ENCODE measurements at regions not wholly inside any gene's neighbourhood (a gene's known extent, or its start where the extent isn't known, plus 50 kb on each side); places are given as distances from the start of the nearest gene placed in this dataset.

DNA sequence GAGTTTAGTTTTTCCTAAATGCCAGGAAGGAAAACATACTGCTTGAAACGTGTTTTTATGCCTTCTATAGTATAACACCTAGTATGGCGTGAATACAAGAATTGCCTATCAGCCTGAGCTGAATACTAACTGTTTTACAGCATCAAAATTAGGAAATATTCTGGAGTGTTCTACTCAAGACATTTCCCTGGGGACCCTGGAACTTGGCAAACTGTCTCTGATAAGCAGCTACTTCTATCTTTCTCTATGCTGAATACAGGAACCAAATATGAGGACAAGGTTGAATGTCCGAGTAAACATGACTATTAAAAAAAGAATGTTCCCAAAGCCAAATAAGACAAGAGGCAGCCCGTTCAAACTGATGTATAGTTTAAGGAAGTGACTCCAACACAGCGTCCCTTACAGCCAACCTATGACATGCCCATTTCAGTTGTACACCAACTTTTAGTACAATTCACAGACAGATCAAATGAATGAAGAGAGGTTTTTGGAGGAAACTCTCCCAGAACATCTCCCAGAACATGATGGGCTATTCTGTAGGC, 951.3 kb upstream of the ACVR2A start (continued):
- TF ChIP-seq, protein P1, sequence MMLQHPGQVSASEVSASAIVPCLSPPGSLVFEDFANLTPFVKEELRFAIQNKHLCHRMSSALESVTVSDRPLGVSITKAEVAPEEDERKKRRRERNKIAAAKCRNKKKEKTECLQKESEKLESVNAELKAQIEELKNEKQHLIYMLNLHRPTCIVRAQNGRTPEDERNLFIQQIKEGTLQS (IDR thresholded peaks at IDR 0.05): no peak
- TF ChIP-seq, protein P2, sequence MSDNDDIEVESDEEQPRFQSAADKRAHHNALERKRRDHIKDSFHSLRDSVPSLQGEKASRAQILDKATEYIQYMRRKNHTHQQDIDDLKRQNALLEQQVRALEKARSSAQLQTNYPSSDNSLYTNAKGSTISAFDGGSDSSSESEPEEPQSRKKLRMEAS (IDR thresholded peaks at IDR 0.05): no peak
- no peak for TF ChIP-seq CEBPB (IDR thresholded peaks at IDR 0.05; ENCODE audit: low read depth)
- TF ChIP-seq POLR2AphosphoS5 (IDR thresholded peaks at IDR 0.05; ENCODE audit: low read depth, low read length): no peak
- no peak for TF ChIP-seq TCF7L2 (IDR thresholded peaks at IDR 0.05; ENCODE audit: borderline replicate concordance, extremely low read depth, insufficient read depth, insufficient read length)
- no peak for TF ChIP-seq YY1 (IDR thresholded peaks at IDR 0.05; ENCODE audit: extremely low read depth, insufficient replicate concordance, low read depth, low read length)
- no peak for TF ChIP-seq ELF1 (IDR thresholded peaks at IDR 0.05; ENCODE audit: borderline replicate concordance, low read depth)

DNA sequence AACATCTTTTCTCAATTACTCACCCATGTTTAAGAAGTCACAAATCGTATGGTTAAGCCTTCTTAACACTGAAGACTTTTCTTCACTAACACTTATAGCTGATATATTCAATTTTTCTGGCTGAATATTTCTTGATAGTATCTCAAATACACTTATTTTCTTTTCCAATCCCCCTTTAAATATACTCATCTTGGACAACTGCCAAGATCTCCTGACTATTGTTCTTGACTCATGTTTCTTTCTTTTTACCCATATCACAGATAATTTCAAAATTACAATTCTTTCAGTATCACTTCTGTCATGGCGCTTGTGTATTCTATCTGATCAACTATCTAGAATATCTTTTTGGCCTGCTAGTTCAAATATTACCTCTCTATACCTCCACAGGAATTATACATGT, 954.3 kb upstream of the ACVR2A start:
- no peaks in the 10 kb centered on the region for H3K9me3 ChIP-seq (ENCODE audit: control insufficient read depth in 1 of 2, insufficient read depth in 1 of 2, low read depth in 1 of 2, low read length in 2 of 2)
- no peak overlapping the region for H2AFZ ChIP-seq (ENCODE audit: low read depth, low read length, poor library complexity, severe bottlenecking)
- CTCF ChIA-PET: no interaction called here
- H3K36me3 ChIP-seq (ENCODE audit: control insufficient read depth in 1 of 2, insufficient read depth in 2 of 2, low read length in 2 of 2): no peaks in the 10 kb centered on the region
- H3K4me3 ChIP-seq (replicated peaks in 1 of 2; ENCODE audit: low read depth in 1 of 2, low read length in 2 of 2): no peak overlapping the region
- ATAC-seq (no peak), DNase-seq (ENCODE audit: low read depth, low spot score) (no peak)
- TF ChIP-seq SRF (IDR thresholded peaks at IDR 0.05; ENCODE audit: low read depth) (no peak), EGR1 (IDR thresholded peaks at IDR 0.05; ENCODE audit: low read depth) (no peak), EZH2 (IDR thresholded peaks at IDR 0.05) (no peak), TCF7L2 (IDR thresholded peaks at IDR 0.05; ENCODE audit: borderline replicate concordance, extremely low read depth, insufficient read depth, insufficient read length) (no peak), ZFX (IDR thresholded peaks at IDR 0.05) (no peak), RAD21 (IDR thresholded peaks at IDR 0.05; ENCODE audit: low read depth) (no peak), POLR2AphosphoS5 (IDR thresholded peaks at IDR 0.05; ENCODE audit: low read depth, low read length) (no peak), ELF1 (IDR thresholded peaks at IDR 0.05; ENCODE audit: borderline replicate concordance, low read depth) (no peak), SIN3A (IDR thresholded peaks at IDR 0.05; ENCODE audit: low read depth) (no peak), ZNF274 (IDR thresholded peaks at IDR 0.05; ENCODE audit: low read depth, low read length) (no peak), JUND (IDR thresholded peaks at IDR 0.05) (no peak), CBX3 (IDR thresholded peaks at IDR 0.05; ENCODE audit: low read depth) (no peak), POLR2A (IDR thresholded peaks at IDR 0.05; ENCODE audit: borderline replicate concordance, extremely low read depth, insufficient read depth, insufficient read length) (no peak), FOSL1 (IDR thresholded peaks at IDR 0.05; ENCODE audit: low read depth) (no peak), CEBPB (IDR thresholded peaks at IDR 0.05; ENCODE audit: low read depth) (no peak), SP1 (IDR thresholded peaks at IDR 0.05; ENCODE audit: low read depth) (no peak), EZH2phosphoT487 (IDR thresholded peaks at IDR 0.05; ENCODE audit: borderline replicate concordance) (no peak)
- TF ChIP-seq, protein P3, sequence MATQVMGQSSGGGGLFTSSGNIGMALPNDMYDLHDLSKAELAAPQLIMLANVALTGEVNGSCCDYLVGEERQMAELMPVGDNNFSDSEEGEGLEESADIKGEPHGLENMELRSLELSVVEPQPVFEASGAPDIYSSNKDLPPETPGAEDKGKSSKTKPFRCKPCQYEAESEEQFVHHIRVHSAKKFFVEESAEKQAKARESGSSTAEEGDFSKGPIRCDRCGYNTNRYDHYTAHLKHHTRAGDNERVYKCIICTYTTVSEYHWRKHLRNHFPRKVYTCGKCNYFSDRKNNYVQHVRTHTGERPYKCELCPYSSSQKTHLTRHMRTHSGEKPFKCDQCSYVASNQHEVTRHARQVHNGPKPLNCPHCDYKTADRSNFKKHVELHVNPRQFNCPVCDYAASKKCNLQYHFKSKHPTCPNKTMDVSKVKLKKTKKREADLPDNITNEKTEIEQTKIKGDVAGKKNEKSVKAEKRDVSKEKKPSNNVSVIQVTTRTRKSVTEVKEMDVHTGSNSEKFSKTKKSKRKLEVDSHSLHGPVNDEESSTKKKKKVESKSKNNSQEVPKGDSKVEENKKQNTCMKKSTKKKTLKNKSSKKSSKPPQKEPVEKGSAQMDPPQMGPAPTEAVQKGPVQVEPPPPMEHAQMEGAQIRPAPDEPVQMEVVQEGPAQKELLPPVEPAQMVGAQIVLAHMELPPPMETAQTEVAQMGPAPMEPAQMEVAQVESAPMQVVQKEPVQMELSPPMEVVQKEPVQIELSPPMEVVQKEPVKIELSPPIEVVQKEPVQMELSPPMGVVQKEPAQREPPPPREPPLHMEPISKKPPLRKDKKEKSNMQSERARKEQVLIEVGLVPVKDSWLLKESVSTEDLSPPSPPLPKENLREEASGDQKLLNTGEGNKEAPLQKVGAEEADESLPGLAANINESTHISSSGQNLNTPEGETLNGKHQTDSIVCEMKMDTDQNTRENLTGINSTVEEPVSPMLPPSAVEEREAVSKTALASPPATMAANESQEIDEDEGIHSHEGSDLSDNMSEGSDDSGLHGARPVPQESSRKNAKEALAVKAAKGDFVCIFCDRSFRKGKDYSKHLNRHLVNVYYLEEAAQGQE (IDR thresholded peaks at IDR 0.05; ENCODE audit: low read depth): no peak
- TF ChIP-seq, protein P1 (IDR thresholded peaks at IDR 0.05): no peak
- TF ChIP-seq, protein P4, sequence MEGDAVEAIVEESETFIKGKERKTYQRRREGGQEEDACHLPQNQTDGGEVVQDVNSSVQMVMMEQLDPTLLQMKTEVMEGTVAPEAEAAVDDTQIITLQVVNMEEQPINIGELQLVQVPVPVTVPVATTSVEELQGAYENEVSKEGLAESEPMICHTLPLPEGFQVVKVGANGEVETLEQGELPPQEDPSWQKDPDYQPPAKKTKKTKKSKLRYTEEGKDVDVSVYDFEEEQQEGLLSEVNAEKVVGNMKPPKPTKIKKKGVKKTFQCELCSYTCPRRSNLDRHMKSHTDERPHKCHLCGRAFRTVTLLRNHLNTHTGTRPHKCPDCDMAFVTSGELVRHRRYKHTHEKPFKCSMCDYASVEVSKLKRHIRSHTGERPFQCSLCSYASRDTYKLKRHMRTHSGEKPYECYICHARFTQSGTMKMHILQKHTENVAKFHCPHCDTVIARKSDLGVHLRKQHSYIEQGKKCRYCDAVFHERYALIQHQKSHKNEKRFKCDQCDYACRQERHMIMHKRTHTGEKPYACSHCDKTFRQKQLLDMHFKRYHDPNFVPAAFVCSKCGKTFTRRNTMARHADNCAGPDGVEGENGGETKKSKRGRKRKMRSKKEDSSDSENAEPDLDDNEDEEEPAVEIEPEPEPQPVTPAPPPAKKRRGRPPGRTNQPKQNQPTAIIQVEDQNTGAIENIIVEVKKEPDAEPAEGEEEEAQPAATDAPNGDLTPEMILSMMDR (IDR thresholded peaks at IDR 0.05 in 2 of 3, conservative IDR thresholded peaks at IDR 0.05 in 1 of 3; ENCODE audit: borderline replicate concordance in 1 of 3, insufficient read depth in 1 of 3, low read depth in 2 of 3, low read length in 2 of 3): no peak
- no peaks in the 10 kb centered on the region for H3K27me3 ChIP-seq (ENCODE audit: insufficient read depth, low read length)
- intact Hi-C loops (cut with micrococcal nuclease): no loop called here
- BruUV-seq (replicated peaks): no TSS peak
- no peak overlapping the region for H3K9ac ChIP-seq (ENCODE audit: low read length)
- H3K79me2 ChIP-seq (ENCODE audit: insufficient read depth, low read length): no peaks in the 10 kb centered on the region
- RAD21 ChIA-PET (ENCODE audit: low non-redundant PET in 1 of 2, low total read pairs in 2 of 2, uncharacterized antibody in 2 of 2, unreplicated experiment in 2 of 2): no interaction called here
- no peak overlapping the region for H3K27ac ChIP-seq (ENCODE audit: low read depth, low read length)
- no peaks in the 10 kb centered on the region for H4K20me1 ChIP-seq (ENCODE audit: insufficient read depth)
- POLR2A ChIA-PET: no interaction called here
- H3K4me1 ChIP-seq (ENCODE audit: control insufficient read depth in 1 of 2, insufficient read depth in 2 of 2, low read length in 2 of 2): no peaks in the 10 kb centered on the region
- H3K4me2 ChIP-seq (ENCODE audit: low read length): no peak overlapping the region
- no peaks in the 10 kb centered on the region for H3K9me2 ChIP-seq (ENCODE audit: insufficient read depth)
